Stimulated activated CD8-positive, alpha-beta memory T cell treated with anti-CD3 and anti-CD28 coated beads, Interleukin-12 subunit alpha, Interleukin-12 subunit beta, amount 100 ng/mL, for 24 hours (primary cell): ENCODE measurements at regions not wholly inside any gene's neighbourhood (a gene's known extent, or its start where the extent isn't known, plus 50 kb on each side); places are given as distances from the start of the nearest gene placed in this dataset.
"Not testable (repeated sequence)": the region's sequence is repeated elsewhere in the genome, so short reads cannot be mapped to it uniquely, and the experiment has no call there.

Experiments
- DNase-seq: peaks from one replicate; pipeline ENCODE4 v3.0.0-alpha.2; 2020; ENCODE audit errors: extremely low read depth

DNA sequence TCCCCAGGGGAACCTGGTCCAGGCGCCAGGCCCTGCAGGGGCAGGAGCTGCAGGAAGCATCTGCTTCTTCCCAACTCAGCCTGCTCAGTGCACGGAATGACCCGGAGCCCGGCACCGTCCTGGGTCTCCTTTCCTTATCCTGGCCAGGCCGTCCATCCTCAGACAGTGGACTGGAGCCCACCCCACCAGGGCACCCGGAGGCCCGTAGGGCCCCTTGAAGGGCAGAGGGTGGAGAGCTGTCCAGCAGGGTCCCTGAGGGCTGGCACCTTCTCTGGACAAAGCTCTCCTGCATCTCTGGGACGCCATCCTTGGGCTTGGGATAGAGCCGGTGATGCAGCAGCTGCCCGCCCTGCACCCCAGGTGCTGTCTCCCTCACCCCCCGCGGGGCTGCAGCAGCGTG, 207.9 kb downstream of the TMEM121 start:
- DNase-seq, result not testable (repeated sequence)

DNA sequence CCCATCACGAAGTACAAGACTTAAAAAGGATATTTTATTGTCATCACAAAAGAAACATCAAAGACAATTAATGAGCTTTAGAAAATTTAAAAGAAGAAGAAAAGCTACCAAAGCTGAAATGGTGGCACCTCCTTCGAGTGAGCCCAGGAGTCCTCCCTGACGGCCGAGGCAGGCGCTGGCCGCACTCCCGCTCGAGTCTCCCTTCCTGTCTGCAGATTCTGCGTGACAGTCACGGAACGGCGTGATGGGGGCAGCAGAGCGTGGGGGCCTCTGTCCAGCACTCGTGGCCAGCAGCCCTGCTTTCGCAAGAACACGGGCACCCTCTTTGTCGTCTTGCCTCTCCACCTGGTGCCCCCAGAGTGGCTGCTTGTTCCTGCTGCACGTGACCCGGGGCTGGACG, 209.9 kb downstream of the TMEM121 start:
- not testable (repeated sequence) for DNase-seq

DNA sequence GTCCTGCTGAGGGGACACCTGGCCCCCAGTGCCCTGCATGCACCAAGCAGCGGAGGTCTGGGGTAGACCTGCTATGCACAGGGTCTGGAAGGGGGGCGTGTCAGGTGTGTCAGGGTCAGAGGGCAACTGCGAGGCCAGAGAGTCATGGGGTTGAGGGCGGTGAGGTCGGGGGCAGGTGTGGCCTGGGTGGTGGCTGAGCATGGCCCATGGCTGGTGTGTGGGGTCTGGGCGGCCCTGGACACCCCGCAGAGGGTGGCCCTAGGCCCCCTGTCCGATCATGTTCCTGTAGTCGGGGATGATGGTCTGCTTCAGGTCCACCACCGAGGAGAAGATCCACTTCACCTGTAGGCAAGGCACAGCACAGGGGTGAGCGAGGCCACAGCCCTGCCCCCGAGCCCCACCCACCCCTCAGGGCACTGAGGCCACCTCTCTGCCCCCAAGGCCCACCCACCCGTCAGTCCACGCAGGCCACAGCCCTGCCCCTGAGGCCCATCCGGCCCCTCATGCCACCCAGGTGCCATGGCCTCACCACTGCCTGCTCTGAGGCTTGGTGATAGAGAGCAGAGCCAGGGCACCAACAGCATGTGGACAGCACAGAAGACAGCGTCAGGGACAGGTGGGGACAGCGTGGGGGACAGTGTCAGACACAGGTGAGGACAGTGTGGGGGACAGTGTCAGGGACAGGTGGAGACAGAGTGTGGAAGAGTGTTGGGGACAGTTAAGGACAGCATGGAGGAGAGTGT, 211.3 kb downstream of the TMEM121 start:
- no peak for DNase-seq

DNA sequence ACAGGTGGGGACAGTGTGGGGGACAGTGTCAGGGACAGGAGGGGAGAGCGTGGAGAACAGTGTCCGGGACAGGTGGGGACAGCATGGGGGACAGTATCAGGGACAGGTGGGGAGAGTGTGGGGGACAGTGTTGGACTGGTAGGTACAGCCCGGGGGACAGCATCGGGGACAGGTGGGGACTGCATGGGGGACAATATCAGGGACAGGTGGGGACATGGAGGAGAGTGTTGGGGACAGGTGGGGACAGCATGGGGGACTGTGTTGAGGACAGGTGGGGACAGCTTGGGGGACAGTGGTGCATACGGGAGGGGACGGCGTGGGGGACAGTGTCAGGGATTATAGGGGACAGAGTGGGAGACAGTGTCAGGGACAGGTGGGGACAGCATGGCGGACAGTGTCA, 212.3 kb downstream of the TMEM121 start:
- DNase-seq, result no peak

DNA sequence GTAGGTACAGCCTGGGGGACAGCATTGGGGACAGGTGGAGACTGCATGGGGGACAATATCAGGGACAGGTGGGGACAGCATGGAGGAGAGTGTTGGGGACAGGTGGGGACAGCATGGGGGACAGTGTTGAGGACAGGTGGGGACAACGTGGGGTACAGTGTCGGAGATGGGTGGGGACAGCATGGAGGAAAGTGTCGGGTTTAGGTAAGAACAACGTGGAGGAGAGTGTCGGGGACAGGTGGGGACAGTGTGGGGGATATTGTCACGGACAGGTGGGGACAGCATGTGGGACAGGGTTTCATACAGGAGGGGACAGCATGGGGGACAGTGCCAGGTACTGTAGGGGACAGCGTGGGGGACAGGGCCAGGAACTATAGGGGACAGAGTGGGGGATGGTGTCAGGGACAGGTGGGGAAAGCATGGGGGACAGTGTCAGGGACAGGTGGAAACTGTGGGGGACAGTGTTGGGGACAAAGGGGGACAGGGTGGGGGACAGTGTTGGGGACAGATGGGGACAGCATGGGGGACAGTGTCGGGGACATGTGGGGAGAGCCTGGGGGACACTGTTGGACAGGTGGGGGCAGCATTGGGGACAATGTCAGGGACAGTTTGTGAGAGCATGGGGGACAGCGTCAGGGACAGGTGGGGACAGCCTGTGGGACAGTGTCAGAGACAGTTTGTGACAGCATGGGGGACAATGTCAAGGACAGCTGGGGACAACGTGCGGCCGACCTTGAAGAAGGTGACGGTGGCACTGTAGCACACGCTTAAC, 213.1 kb downstream of the TMEM121 start:
- DNase-seq, result no peak

DNA sequence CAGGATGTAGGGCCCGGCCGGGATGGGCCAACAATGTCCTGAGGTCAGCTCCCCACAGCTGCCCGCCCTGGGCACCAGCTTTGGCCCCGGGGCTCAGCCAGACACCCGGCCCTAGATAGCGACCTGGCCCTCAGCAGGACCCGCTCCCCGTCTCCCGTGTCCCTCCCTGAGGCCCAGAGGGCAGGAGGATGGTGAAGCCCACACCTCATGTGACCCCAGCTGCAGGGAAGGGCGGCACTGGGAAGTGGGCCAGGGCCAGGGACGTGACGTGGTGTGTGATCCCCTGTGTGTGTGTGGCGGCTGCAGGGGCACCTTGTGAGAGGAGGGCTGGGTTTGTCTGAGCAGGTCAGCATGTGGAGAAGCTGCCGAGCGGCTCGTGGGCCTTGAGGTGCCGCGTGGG, 213.9 kb downstream of the TMEM121 start:
- DNase-seq, result not testable (repeated sequence)

DNA sequence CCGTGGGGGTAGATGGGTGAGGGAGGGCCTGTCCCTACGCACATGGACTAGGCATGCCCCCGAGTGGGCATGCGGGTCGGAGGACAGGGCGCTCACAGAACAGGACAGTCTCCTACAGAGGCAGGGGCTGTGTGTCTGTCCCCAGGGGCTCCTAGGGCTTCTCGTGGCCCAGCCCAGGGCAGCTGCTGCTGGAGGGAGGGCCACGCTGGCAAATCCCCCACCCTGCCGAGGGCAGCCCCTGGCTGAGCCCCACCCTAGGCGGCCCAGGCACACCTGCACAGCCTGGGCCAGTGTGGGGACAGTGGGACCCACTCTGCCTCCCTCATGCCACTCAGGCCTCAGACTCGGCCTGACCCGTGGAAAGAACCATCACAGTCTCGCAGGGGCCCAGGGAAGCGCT, 214.6 kb downstream of the TMEM121 start:
- not testable (repeated sequence) for DNase-seq

DNA sequence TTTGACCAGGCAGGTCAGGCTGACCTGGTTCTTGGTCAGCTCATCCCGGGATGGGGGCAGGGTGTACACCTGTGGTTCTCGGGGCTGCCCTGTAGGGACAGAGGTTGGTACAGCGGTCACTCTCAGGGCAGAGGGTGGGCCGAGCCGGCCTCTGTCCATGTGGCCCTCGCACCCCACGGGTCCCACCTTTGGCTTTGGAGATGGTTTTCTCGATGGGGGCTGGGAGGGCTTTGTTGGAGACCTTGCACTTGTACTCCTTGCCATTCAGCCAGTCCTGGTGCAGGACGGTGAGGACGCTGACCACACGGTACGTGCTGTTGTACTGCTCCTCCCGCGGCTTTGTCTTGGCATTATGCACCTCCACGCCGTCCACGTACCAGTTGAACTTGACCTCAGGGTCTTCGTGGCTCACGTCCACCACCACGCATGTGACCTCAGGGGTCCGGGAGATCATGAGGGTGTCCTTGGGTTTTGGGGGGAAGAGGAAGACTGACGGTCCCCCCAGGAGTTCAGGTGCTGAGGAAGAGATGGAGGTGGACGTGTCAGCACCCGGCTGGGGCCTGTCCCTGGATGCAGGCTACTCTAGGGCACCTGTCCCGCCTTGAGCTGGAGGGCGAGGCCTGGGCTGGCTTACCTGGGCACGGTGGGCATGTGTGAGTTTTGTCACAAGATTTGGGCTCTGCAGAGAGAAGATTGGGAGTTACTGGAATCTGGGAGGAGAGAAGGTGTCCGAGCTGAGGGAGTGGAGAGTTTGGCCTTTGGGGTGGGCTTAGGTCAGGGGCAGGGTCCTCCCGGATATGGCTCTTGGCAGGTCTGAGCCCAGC, 215.5 kb downstream of the TMEM121 start:
- not testable (repeated sequence) for DNase-seq

DNA sequence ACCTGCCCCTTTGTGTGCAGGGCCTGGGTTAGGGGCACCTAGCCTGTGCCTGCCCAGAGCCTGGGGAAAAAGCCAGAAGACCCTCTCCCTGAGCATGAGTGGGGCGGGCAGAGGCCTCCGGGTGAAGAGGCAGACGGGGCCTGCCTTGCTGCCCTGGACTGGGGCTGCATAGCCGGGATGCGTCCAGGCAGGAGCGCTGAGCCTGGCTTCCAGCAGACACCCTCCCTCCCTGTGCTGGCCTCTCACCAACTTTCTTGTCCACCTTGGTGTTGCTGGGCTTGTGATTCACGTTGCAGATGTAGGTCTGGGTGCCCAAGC, 216.1 kb downstream of the TMEM121 start:
- no peak for DNase-seq

DNA sequence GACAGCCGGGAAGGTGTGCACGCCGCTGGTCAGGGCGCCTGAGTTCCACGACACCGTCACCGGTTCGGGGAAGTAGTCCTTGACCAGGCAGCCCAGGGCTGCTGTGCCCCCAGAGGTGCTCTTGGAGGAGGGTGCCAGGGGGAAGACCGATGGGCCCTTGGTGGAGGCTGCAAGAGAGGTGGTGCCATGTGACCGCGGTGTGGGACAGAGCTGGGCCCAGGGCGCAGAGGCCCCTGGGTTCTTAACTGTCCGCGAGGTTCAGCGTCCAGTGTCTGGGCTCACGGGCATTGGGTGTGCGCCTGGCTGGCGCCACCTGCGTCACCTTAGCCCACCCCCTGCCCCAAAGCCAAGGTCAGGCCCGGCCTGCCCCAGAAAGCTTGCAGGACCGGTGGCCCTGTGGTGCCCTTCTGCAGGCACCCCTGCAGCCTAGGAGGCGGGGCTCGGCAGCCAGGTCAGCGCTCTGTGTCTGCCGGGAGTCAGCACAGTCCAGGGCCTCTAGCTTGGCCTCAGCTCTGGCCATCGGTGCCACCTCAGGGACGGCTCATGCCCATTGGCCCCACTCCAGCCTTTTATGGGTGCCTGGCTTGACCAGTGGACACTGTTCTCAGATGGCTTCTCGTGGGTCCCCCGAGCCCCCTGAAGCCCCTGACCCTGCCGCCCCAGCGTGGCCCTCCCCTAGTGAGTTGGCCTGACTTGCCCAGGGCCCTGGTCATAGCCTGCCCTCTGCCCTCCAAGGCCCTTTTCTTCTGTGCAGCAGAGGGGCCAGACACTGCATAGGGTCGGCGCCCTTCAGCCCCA, 216.7 kb downstream of the TMEM121 start:
- DNase-seq, result not testable (repeated sequence)

DNA sequence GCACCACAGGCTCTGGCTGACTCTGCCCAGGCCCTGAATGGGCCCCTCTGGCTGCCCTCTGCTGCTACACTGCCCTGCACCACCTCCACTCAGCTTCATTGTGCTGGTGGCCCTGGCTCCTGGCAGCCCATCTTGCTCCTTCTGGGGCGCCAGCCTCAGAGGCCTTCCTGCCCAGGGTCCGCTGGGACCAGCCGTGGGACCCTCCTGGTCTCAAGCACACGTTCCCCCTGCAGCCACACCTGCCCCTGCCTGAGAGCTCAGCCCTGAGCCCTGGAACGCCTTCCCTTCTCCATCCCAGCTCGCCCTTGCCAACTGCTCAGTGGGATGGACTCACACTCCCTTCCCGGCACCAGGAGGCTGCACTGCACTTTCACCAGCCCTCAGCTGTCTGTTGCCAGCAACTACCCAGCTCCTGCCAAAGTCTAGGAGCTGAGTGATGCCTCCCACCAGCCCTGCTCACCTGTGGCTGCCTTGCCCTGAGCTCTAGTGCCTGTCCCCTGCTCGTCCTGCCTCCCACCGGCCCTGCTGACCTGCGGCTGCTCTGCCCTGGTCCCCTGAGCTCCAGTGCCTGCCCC, 217.9 kb downstream of the TMEM121 start:
- not testable (repeated sequence) for DNase-seq

DNA sequence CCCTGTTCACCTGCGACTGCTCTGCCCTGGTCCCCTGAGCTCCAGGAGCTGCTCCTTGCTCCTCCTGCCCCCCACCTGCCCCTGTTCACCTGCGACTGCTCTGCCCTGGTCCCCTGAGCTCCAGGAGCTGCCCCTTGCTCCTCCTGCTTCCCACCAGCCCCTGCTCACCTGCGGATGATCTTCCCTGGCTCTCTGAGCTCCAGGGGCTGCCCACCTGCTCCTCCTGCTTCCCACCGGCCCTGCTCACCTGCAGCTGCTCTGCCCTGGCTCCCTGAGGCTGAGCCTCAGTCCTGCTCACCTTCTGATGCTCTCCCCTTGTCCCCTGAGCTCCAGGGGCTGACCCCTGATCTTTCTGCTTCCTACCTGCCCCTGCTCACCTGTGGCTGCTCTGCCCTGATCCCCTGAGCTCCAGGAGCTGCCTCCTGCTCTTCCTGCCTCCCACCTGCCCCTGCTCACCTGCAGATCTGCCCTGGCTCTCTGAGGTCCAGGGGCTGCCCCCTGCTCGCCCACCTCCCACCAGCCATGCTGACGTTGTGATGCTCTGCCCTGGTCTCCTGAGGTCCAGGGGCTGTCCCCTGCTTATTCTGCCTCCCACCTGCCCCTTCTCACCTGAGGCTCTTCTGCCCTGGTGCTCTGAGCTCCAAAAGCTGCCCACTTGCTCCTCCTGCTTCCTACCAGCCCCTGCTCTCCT, 219.2 kb downstream of the TMEM121 start:
- no peak for DNase-seq

DNA sequence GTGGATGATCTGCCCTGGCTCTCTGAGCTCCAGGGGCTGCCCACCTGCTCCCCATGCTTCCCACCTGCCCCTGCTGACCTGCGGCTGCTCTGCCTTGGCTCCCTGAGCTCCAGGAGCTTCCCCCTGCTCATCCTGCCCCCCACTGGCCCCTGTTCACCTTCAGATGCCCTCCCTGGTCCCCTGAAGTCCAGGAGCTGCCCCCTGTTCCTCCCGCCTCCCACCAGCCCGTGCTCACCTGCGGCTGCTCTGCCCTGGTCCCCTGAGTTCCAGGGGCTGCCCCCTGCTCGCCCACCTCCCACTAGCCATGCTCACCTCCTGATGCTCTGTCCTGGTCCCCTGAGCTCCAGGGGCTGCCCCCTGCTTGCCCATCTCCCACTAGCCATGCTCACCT, 219.7 kb downstream of the TMEM121 start:
- DNase-seq, result no peak

DNA sequence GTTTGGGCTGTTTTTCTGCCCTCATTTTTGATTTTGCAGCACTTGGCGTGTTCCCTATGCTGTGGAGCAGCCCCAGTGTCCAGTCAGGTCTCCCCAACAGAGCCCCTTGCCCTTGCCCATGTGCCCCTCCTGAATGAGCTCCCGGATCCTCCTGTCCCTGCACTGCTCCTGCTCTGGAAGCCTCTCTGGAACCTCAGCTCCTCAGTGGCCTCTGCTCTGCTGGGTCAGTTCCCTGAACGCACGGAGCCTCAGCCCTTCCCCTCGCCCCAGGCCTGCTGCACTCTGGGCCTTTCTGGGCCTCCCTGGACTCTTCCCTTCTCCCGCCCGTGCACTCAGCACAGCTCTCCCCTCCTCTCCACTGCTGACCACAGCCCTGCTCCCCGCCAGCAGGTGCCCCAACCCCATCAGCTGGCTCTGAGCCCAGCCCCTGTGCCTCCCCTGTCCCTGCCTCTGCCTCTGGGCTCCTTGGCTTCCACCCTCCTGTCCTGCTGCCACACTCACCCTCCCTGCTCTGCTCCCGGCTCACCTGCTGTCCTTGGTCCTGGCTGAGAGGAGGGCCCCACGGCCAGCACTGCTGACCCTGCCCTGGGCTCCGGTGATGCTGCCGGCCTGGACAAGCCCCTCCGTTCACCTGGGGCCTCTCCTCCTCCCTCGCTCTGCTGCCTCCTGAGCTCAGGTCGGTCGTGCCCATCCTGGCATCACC, 220.6 kb downstream of the TMEM121 start:
- DNase-seq, result not testable (repeated sequence)

DNA sequence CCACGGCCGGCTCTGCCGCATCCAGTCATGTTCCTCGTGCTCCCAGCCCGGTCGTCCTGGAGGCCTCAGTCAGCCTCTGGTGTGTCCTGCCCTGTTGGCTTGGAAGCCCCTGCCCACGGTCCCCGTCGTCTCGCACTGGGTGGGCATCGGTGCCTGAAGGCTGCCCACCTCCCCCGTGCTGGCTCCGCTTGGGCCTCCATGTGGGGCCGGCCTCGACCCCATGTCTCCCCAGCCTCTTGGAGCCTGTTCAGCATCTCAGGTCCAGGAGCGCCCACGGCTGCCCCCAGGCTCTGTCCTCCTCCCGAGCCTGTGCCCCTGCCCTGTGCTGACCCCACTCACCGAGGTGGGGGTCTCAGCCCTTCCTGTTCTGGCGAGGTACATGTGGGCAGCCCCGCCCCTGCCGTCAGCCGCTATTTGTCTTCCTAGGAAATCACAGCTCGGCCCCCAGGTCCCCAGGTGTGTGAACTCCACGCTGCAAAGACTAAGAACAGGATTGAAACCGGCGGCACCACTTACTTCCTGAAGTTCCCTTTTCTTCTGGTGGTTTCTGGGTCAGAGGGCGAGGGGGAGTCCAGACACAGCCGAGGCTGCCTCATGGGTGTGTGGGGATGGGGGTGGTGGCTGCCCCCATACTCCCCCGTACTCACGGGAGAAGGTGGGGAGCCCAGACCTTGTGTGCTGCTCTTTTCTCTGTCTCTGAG, 221.3 kb downstream of the TMEM121 start:
- not testable (repeated sequence) for DNase-seq

DNA sequence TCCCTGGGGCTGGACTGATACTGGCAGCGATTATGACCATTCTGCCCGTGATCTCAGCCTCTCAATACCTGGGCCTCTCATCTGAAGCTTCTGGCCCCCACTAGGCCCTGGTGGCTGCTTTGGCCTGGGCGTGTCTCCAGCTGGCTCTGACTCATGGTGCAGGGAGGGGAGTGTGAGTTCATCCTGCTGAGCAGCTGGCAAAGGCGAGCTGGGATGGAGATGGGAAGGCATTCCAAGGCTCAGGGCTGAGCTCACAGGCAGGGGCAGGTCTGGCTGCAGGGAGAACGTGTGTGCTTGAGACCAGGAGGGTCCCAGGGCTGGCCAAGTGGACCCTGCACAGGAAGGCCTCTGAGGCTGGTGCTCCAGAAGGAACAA, 221.8 kb downstream of the TMEM121 start:
- DNase-seq, result no peak

DNA sequence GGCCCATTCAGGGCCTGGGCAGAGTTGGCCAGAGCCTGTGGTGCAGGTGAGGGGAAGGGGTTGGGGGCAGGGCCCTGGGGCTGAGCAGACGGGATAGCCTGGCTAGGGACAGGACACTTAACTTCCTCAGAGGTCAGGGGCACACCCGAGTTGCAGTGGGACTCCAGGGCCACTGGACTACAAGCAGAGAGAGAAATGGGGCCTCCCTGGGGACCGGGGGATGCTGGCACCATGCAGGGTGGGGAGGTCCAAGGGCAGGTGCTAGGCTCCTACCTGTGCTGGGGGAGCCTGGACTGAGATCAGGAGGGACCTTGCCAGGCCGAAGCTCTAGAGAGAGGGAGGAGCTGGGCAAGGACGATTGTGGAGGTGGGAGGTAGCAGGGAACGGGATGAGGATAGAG, 222.3 kb downstream of the TMEM121 start:
- not testable (repeated sequence) for DNase-seq

DNA sequence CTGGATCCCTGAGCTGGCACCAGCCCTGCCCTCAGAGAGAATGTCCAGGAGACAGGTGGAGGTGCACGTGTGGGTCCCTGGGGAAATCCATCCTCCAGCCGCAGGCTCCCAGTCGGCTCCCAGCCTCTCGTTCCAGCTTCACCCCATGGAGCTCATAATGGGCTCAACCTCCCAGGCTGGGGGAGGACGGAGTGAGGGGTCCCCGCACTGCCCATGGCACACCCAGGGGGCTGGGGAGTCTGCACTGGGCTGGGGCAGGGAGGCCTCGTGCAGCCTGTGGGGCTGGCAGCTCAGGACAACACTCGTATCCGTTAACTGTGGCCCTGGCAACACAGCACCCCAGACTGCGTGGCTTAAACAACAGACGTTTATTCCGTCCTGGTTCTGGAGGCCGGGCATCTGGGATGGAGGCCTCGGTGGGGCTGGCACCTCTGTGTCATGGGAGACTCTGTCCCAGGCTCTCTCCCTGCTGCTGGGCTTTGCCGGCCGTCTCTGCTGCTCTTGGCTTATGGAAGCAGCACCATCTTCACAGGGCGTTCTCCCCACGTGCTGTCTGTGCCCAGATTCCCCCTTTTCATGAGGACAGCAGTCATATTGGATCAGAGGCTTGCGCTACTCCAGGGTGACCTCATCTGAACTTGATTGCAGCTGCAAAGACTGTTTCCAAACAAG, 223.6 kb downstream of the TMEM121 start:
- not testable (repeated sequence) for DNase-seq

DNA sequence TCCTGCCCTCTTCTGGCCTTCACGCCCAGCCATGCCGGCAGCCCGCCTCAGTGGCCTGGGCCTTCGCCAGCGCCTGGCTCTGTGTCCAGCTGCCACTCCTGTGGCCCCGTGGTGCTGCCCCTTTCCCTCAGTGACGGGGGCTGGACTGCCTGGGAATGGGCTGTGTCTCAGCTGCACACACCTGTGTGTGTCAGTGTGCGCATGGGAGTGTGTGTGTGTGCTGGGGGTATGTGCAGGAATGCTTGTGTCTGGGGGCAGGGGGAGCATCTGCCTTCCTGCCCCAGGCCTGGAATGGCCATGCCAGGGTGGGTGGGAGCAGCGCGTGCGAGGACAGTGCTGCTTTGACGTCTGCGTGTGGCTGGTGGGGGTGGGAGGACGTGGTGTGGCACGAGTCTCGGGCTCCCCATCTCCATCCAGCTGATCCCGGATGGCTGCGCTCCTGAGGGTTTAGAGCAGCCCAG, 224.9 kb downstream of the TMEM121 start:
- not testable (repeated sequence) for DNase-seq
